Esophagus squamous epithelium (tissue), 4 donors: ENCODE measurements at regions not wholly inside any gene's neighbourhood (a gene's known extent, or its start where the extent isn't known, plus 50 kb on each side); places are given as distances from the start of the nearest gene placed in this dataset.

Source experiments
- CTCF ChIP-seq, 6 experiments: fragments of 450-650 bp in 4 of 6; fragments of 200-600 bp in 2 of 6; sonication (generic) in 2 of 6; IDR thresholded peaks; one replicate each; pipeline ENCODE4 v1.5.1; 2016 to 2019; ENCODE audit warnings: antibody characterized with exemption in 6 of 6, mild to moderate bottlenecking in 4 of 6, moderate library complexity in 4 of 6
- POLR2A ChIP-seq, 4 donors: fragments of 450-650 bp; IDR thresholded peaks; one replicate each; pipeline ENCODE4 v1.6.1; 2017; ENCODE audit warnings: antibody characterized with exemption in 4 of 4, mild to moderate bottlenecking in 4 of 4, moderate library complexity in 3 of 4

- no peak for TF ChIP-seq CTCF (IDR thresholded peaks at IDR 0.05)
- TF ChIP-seq POLR2A (IDR thresholded peaks at IDR 0.05) = no peak
Observed at GRCh38 chr12:98064501-98064900, 450.9 kb upstream of the TMPO start.
